CD4-positive, alpha-beta T cell treated with Interleukin-10 for 1 hour (primary cell): ENCODE measurements at regions not wholly inside any gene's neighbourhood (a gene's known extent, or its start where the extent isn't known, plus 50 kb on each side); places are given as distances from the start of the nearest gene placed in this dataset.

Source experiments
- DNase-seq: peaks from one replicate; pipeline ENCODE4 v3.0.0-alpha.2; 2020

DNA sequence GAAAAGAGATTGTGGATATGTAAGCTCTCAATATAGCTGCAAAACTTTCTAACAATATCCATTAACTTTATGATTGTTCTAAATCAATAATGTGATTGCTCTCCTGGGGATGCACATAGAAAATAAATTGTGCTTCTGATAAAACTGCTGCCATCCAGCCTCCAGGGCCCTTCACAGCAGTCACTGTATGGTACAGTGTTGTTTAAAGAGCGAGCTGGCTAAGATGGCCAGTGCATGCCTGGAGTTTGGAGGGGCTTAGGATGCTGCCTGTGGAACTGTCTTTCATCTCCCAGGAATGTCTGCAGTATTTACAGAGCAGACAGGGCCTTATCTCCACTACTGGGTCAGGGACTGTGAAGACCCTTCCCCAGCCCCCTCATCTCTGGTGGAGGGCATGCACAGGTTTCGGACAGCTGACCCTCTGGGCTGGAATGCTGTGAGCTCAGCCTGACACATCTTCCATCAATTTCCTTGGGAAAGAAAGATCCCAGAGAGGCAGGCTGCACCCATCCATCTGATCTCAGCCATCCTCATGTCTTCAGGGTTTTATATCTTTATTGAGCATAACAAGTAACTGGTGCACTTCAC lies 137.0 kb downstream of the PLPP3 start:
- DNase-seq = no peak

DNA sequence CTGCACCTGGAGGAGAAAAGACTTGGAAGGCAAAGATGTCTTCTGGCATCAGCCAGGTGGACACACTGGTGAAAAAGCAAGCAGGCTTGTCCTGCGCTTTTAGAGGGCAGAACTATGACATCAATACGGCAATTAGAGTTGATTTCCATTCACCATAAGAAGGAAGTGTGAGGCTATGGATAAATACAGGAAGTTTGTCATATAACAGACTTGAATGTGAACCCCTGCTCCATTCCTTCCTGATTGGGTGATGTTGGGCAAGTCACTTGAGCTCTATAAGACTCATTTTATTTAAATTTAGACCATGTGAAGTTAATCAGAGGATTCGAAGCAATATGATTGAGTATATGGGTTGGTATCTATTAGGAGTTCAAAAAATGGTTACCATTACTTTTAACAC lies 137.8 kb downstream of the PLPP3 start:
- DNase-seq = no peak

DNA sequence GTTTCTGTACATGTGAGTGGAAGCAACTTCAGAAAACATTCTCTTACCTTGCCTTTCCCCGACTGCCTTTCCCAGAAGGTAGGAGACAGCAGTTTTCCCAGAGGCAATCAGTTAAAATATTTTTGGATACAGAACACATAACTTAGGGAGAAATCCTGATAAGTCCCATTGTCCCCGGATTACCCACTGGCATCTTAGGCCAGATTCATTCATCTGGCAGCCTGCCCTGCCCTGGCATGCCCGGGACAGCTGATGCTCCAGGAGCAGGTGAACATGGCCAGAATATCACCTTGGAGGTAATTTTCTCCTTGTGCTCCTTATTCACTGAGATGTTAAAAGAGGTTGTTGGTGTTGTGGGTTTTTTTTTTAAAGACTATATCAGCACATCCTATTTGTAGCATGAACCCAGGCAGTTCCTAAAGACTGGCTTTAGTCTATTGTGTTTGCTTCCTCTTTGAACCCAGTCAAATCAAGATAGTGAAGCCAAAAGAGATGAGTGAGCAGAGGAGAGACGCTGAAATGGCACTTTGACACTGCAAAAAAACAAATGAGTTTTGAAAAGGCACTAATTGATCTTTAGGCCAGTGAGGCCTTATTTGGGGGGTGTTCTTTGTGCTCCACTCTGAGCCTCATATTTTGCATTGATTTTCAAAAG lies 139.6 kb downstream of the PLPP3 start:
- no peak for DNase-seq

DNA sequence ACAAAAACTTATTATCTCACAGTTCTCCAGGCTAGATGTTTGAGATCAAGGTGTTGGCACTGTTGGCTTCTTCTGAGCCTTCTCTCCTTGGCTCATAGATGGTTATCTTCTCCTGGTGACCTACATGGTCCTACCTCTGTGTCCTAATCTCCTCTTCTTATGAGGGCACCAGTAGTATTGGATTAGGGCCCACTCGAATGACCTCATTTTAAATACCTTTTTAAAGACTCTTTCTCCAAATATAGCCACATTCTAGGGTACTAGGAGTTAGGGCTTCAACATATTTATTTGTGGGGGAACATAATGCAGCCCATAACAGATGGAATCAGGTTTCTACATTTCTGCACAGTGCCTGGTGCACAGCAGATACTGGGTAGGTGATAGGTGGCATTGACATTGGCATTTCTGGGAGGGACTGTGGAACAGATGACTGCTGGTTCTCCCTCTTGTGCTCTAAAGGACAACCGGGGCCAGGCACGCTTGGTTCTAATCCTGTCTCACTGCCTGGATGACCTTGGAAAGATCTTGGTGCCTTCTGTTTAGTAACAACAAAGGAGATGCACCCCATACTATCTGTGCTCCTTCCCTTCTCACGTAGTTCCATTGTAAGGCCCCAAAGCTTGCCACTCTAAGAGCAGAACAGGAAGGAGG lies 140.3 kb downstream of the PLPP3 start:
- DNase-seq = no peak

DNA sequence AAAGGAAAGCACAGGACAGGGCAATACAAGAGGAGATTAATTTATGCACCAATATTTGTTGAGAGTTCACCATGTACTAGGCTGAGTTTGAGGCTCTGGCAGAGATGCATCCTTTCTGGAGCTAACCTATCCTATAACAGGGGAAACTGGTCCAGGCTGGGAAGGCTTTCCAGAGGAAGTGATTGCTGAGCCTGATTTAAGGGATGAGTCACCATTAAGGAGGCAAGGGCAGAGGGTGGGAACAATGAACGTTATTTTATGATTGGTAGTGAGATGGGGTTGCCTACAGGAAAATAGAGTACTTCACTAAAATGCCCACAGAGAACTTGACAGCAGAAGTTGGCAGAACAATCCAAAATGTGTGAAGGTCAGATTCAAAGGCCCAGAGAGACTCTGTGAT lies 141.4 kb downstream of the PLPP3 start:
- DNase-seq = no peak

DNA sequence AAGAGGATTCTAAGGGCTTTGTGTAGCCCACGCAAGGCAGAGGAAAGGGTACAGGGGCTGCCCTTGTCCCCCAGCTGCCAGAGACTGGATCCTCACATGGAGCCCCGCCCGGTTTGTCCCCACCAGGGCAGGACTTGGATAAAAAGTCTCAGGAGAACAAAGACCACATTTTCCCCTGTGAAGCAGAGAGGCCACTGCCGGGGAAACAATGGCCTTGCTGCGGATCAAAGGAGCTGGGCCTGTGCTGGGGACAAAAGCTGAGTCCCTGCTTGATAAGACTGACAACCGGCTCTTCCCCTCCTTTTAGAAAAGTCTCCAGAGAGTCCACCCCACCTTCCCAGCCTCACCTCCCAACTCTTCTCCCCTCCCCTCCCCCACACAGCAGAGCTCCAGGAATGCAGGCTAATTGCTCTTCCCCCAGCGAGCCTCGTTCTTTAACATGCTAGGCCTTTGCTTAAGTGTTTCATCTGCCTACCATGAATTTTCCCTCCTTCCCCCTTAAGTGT lies 142.4 kb downstream of the PLPP3 start:
- no peak for DNase-seq

DNA sequence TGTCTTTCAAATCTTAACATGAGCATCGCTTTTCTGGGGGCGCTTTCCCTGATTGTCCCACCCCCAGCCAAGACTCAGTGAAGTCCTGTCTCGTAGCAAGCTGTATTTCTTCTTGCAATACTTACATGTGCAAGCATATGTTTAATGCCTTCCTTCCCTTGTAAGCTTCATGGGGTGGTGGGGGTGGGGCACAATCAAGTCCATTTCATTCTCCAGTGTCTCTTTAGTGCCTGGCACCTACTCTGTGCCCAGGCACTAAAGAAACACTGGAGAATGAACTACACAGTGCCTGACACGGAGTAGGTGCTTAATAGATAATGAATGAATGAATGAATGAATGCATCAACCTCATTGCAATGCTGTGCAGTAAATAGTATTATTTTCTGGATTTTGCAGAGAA lies 143.1 kb downstream of the PLPP3 start:
- no peak for DNase-seq

DNA sequence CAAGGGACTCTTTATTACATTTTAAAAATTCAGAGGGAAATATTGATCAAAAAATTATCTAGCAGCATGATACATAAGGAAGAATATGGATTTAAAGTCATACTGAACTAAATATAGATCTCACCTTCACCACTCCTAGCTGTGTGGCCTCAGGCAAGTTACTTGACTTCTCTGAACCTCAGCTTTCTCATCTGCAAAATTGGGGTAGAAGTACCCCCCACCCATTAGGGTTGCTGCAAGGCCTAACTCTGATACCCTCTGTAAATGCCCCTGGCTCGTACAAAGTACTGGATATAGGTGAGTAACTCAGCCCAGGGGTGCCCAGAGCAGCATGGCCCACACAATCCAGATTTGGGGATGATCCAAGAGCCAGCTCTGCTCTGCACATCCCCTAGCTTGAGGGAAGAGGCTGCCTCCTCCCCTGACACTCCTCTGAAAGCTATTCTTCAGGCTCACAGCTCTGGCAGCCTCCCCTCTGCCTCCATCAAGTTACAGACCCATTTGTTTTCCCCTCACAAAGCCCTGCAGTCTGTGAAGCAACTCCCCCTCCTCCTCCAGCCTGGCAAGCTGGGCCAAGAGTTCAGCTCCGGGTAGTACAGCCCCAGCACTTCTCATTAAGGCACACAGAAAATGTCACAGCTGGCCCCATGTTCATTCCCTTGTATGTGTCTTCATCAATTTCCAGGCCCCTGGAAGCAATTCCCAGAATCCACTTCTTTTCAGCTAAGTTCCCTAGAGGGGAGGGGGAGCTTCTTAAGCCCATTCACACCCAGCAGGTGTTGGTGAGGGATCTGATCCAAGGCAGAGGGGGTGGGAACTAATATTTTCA lies 143.7 kb downstream of the PLPP3 start:
- no peak for DNase-seq

DNA sequence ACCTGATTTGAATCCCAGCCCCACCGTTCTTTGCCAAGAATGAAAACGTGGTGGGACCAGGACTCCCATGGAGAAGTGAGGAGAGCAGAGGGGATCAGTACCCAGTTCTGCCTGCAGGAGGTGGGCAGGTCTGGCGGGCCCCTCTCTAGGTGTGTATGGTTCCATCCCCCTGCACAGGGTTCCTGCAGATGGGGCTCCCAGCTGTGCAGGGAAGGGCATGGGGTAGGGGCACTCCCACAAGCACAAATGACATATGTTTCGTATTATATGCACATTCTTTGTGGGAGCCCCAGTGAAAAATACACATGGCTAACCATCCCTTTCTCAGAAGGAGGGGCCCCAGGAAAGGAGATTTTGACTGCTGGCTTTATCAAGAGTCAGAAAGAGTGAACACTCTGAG lies 144.6 kb downstream of the PLPP3 start:
- no peak for DNase-seq

DNA sequence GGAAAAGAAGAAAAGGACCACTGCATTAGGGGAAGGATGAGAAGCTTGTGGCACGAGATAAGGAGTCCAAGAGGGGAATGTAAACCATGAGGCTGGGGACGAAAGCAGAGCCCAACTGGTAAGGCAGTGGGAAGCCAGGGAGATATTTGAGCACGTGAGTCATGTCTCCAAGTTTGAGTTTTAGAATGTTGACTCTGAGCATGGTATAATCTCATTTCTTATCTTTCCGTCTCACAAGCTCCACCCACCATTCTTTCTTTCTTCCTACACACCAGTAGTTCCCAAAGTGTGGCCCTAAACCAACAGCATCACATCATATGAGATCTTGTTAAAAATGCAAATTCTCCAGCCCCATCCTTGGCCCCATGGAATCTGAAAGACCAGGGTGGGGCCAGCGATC lies 145.3 kb downstream of the PLPP3 start:
- DNase-seq = no peak

DNA sequence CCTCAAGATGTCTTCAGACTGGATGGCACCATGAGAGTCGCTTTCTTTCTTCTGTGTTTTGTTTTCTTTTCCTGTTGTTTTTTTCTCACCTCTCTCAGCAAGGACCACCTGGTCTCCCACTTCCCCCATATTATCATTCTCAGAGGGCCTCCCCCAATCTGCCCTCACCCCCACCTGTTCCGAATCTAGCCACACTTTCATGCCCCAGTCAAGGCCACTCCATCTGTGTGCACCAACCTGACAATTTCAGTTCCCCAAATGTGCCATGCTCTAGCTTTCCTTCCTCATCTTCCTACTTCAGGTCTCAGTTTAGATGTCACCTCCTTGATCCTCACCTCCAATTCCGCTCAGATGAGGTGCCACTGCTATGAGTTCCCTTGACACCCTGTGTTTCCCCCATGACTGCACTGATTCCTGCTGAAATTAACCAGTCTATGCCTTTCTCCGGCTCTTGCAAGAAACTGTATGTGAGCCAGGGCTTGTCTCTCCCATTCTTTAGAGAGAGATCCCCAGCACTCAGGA lies 146.2 kb downstream of the PLPP3 start:
- no peak for DNase-seq

DNA sequence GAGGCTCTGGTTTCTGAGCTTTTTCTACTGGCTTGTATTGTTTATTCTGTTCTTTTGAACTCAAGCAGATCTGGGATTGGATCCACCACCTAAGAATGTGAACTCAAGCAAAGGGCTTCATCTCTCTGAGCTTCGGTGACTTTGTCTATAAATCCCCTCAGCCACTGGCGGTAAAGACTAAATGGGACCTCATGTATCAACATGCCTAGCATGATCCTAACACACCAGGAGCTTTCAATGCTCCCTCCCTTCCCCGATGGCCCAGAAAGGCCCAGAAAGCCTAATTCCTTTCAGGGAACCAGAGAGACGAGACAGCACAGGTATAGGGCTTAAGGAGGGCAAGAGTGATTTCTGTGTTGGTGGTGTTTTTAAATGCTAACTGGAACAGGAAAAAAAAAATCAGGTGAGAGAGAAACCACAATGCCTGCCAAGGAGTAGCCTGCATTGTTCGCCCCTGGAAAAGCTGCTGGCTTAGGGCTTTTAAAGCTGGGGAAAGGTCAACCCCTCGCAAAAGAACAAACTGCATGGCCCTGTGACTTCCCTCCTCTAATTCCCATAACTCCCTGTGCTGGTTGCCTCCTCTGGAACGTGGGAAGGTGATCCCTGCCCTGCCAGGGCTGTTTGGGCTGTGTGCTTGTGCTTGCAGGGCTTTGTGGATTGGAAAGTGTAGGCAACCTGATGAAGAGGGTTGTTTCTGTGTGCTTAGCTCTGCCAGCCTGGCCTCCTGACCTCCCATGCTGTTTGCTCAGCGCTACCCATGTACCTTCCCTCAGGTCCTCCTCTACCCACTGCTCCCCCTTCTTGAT lies 147.0 kb downstream of the PLPP3 start:
- no peak for DNase-seq

DNA sequence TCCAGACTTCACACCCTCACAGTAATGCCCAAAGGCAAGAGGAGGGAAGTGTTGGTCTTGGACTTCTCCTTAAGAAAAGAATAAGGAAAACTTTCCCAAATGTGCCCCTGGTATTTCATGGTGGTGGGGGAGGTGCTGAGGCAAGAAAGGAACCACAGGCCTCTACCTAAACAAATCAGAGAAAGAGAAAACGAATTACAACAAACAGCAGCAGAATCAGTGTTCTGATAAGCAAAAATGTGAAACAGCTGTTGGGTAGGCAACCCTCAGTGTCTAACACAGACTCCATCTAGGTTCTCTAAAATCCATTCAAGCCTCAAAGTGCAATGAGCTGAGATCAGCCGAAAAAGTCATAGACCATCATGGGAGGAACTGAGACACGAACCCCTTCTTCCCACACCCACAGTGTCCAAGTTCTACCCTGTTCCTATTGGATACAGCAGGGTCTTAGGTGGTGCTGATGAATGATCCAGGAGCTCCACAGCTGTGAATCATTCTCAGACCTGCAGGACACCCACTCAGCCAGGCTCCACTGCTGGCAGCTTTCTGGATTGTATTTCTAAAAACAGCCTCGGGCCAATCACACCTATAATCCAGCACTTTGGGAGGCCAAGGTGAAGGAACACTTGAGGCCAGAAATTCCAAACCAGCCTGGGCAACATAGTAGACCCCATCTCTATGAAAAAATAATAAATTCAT lies 149.1 kb downstream of the PLPP3 start:
- no peak for DNase-seq

DNA sequence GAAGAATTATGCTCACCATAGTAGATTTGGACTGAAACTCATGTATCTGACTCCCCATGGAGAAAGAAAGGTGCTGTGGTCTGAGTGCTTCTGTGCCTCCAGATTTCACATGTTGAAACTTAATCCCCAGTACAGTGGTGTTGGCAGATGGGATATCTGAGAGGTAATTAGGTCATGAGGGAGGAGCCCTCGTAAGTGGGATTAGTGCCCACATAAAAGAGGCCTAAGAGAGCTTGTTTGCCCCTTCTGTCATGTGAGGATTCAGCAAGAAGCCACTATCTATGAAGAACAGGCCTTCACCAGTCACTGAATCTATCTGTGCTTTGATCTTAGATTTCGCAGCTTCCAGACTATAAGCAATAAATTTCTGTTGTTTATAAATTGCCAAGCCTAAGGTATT lies 150.1 kb downstream of the PLPP3 start:
- DNase-seq = no peak

DNA sequence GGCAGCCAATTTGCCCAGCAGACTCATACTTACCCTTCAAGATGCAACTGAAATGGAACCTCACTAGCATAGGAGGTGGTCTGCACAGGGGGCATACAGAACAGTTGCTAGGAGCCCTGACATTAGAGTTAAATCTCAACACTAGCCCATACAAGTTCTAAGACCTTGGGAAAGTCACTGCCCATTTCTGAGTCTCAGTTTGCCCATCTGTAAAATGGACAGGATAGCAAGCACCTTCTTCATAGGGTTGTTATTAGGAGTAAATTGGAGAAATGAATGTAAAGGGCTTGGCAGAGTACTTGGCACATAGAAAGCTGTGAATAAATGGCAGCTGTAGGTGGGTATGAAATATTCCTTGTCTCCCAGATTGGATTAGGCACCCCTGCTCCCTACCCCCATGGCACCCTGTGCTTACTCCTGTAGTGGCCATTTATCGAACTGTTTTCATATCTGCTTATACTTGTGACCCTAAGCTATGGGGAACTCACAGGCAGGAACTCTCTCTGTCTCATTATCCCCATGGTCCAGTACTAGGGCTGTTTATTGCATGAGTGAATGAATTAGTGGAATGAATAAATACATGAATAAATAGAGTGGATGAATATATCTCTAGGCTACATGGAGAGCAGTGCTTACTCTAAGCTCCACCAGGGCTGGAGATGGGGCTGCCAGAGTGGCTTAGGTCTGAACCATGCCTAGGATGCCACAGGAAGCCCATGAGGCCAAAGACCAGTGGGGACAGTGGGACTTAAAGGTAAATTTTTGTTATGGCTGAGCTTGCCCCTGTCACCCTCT lies 152.6 kb downstream of the PLPP3 start:
- no peak for DNase-seq

DNA sequence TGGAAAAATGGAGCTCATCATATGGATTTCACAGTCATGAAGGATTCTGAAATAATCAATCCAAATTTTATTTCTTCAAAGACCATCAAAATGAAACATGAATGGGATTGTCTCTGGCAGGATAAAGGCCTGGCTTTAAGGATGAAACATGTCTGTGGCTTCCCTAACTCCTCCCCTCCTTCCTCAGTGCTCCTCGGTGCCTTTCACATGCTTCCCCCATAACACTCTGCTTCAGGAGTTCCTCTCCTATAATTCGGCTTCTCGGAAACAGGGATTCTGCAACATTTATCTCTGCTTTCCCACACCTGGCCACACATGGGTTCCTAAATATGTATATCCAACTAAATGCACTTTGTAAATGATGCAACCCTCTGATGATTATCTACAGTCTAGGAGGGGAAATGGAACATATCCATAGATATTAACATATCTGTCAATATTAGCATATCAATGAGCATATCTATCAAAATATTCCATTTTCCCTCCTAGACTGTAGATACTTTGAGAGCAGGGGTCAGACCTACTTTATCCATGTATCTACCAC lies 153.8 kb downstream of the PLPP3 start:
- no peak for DNase-seq

DNA sequence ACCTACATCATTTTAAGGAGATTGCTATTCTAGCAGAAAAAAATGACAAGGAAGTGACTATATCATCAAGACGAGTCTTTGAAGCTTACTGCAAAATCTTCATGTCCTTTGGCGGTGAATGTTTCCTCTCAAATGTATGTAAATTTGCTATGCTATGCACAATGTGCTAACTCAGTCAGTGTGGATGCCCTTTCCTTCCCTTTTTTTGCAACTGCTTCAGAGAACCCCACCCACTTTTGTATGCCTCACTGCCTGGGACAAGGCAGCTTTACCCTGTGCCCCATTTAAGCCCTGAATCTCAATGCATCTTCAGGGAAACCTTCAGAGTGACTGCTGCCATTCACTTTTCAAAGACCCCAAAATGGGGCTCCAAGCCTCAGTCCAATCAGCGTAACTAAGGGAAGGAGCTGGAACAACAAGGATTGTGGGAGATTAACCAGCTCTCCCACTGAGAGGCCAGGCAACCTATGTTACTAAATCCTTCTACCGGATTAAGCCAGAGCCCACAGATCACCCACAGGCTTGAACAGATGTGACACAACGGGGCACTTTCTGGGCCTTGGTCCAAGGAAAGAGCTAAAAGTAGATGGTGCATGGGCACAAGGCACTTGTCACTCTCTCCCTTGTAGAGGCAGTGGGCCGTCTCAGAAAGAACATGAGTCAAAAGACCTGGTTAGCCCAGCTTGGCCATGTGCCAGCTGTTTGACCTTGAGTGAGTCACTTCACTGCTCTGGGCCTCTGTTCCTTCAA lies 154.4 kb downstream of the PLPP3 start:
- DNase-seq = no peak

DNA sequence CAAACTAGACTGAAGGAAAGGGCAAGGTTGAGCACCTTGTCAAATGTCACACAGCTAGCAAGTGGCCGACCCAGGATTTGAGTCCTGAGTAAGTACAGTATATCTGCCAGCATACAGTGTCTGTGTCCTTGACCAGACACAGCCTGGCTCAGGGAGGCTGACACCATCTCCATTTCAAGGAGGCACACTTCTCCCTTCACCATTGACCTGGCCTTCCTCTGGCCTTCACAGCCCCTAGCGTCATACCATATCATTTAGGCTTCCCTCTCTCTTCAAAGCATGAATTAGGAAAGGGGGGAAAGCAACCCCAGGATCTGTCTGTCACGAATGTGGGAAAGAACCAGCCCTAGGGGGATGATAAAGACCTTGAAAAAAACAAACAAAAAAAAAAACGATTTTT lies 155.6 kb downstream of the PLPP3 start:
- DNase-seq = no peak

DNA sequence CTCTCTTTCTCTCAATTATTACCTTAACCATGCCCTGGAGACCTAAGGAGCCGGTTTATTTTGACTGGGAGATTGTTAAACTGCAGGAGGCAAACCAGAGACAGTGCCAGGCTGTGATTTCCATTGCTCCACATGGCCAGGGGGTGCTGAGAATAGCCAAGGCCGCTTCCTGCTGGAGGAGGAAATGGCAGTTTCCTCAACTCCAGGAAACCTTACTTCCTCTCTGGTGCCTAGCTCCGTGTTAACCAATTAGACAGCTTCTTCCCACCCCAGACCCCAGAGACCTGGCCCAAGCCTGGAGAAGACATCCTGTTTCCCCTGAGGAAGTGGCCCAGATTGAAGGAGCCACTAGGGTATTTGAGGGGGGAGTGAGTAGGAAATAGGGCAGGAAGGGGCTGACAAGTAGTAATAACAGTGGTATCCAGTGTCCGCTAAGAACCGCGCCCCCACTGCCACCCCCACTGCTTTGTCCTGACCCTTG lies 161.2 kb downstream of the PLPP3 start:
- no peak for DNase-seq

DNA sequence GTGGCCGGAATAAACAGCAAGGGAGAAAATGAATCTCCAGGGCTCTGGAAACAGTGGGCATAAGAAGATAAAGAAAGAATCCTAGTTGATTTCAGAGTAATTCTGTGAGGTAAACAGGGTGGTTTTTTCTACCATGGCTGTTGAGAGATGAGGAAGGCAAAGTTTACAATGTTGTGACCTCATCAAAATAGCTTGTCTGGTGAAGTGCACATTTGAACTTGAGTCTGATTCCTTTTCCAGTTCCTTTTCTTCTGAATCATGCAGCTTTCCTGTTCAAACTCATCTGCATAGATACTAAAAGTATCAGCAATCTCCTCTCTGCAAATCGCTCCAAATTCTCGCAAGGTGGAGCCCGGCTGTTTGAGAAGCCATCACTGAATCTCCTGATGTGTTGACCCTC lies 161.7 kb downstream of the PLPP3 start:
- DNase-seq = no peak
